ENCODE measurements at regions not wholly inside any gene's neighbourhood (a gene's known extent, or its start where the extent isn't known, plus 50 kb on each side); places are given as distances from the start of the nearest gene placed in this dataset.

DNA sequence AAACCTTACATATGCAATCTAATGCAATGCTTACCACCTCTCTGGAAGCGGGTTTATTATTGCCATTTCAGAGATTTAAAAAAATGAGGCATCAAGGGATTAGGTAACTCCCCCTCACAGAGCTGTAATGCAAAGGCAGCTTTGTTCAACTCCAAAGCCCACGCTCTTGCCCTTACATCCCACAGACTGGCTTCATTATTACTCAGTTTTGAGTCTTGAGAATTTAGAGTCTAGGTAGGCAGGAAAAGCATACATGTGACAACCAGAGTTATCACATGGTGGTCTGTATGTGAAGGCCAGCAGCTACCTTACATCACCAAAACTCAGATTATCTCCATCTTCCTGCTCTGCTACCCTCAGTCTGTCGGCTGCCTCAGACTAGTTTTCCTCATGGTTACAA is 326.9 kb downstream of the UACA start:
- Histone ChIP-seq H3K9me3 (ENCODE audit: control insufficient read depth in 1 of 2, insufficient read depth in 1 of 2, low read depth in 1 of 2, low read length in 2 of 2) (no peaks in the 10 kb centered on the region), H3K36me3 (ENCODE audit: control insufficient read depth in 1 of 2, insufficient read depth in 2 of 2, low read length in 2 of 2) (no peaks in the 10 kb centered on the region), H3K4me1 (ENCODE audit: control insufficient read depth in 1 of 2, insufficient read depth in 2 of 2, low read length in 2 of 2) (no peaks in the 10 kb centered on the region), H3K4me2 (ENCODE audit: low read length) (no peak overlapping the region), H2AFZ (ENCODE audit: low read depth, low read length, poor library complexity, severe bottlenecking) (no peak overlapping the region), H3K27ac (ENCODE audit: low read depth, low read length) (no peak overlapping the region), H4K20me1 (ENCODE audit: insufficient read depth) (no peaks in the 10 kb centered on the region), H3K79me2 (ENCODE audit: insufficient read depth, low read length) (no peaks in the 10 kb centered on the region), H3K9me2 (ENCODE audit: insufficient read depth) (no peaks in the 10 kb centered on the region), H3K9ac (ENCODE audit: low read length) (no peak overlapping the region), H3K4me3 (replicated peaks in 1 of 2; ENCODE audit: low read depth in 1 of 2, low read length in 2 of 2) (no peak overlapping the region), H3K27me3 (ENCODE audit: insufficient read depth, low read length) (no peaks in the 10 kb centered on the region)
- BruUV-seq (replicated peaks): no TSS peak
- ATAC-seq (no peak), DNase-seq (ENCODE audit: low read depth, low spot score) (no peak)
- intact Hi-C loops (cut with micrococcal nuclease): no loop called here
- TF ChIP-seq JUND (IDR thresholded peaks at IDR 0.05) (no peak), CBX3 (IDR thresholded peaks at IDR 0.05; ENCODE audit: low read depth) (no peak), SP1 (IDR thresholded peaks at IDR 0.05; ENCODE audit: low read depth) (no peak), EZH2phosphoT487 (IDR thresholded peaks at IDR 0.05; ENCODE audit: borderline replicate concordance) (no peak), POLR2AphosphoS5 (IDR thresholded peaks at IDR 0.05; ENCODE audit: low read depth, low read length) (no peak), FOSL1 (IDR thresholded peaks at IDR 0.05; ENCODE audit: low read depth) (no peak), TCF7L2 (IDR thresholded peaks at IDR 0.05; ENCODE audit: borderline replicate concordance, extremely low read depth, insufficient read depth, insufficient read length) (no peak), EGR1 (IDR thresholded peaks at IDR 0.05; ENCODE audit: low read depth) (no peak), RAD21 (IDR thresholded peaks at IDR 0.05; ENCODE audit: low read depth) (no peak), ELF1 (IDR thresholded peaks at IDR 0.05; ENCODE audit: borderline replicate concordance, low read depth) (no peak), YY1 (IDR thresholded peaks at IDR 0.05; ENCODE audit: extremely low read depth, insufficient replicate concordance, low read depth, low read length) (no peak), POLR2A (IDR thresholded peaks at IDR 0.05; ENCODE audit: borderline replicate concordance, extremely low read depth, insufficient read depth, insufficient read length) (no peak), CEBPB (IDR thresholded peaks at IDR 0.05; ENCODE audit: low read depth) (no peak), SRF (IDR thresholded peaks at IDR 0.05; ENCODE audit: low read depth) (no peak), SIN3A (IDR thresholded peaks at IDR 0.05; ENCODE audit: low read depth) (no peak)
- TF ChIP-seq, protein P1, sequence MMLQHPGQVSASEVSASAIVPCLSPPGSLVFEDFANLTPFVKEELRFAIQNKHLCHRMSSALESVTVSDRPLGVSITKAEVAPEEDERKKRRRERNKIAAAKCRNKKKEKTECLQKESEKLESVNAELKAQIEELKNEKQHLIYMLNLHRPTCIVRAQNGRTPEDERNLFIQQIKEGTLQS (IDR thresholded peaks at IDR 0.05): no peak
- TF ChIP-seq, protein P2, sequence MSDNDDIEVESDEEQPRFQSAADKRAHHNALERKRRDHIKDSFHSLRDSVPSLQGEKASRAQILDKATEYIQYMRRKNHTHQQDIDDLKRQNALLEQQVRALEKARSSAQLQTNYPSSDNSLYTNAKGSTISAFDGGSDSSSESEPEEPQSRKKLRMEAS (IDR thresholded peaks at IDR 0.05): no peak
- TF ChIP-seq, protein P3, sequence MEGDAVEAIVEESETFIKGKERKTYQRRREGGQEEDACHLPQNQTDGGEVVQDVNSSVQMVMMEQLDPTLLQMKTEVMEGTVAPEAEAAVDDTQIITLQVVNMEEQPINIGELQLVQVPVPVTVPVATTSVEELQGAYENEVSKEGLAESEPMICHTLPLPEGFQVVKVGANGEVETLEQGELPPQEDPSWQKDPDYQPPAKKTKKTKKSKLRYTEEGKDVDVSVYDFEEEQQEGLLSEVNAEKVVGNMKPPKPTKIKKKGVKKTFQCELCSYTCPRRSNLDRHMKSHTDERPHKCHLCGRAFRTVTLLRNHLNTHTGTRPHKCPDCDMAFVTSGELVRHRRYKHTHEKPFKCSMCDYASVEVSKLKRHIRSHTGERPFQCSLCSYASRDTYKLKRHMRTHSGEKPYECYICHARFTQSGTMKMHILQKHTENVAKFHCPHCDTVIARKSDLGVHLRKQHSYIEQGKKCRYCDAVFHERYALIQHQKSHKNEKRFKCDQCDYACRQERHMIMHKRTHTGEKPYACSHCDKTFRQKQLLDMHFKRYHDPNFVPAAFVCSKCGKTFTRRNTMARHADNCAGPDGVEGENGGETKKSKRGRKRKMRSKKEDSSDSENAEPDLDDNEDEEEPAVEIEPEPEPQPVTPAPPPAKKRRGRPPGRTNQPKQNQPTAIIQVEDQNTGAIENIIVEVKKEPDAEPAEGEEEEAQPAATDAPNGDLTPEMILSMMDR (IDR thresholded peaks at IDR 0.05 in 2 of 3, conservative IDR thresholded peaks at IDR 0.05 in 1 of 3; ENCODE audit: borderline replicate concordance in 1 of 3, insufficient read depth in 1 of 3, low read depth in 2 of 3, low read length in 2 of 3): no peak
- TF ChIP-seq, protein P4, sequence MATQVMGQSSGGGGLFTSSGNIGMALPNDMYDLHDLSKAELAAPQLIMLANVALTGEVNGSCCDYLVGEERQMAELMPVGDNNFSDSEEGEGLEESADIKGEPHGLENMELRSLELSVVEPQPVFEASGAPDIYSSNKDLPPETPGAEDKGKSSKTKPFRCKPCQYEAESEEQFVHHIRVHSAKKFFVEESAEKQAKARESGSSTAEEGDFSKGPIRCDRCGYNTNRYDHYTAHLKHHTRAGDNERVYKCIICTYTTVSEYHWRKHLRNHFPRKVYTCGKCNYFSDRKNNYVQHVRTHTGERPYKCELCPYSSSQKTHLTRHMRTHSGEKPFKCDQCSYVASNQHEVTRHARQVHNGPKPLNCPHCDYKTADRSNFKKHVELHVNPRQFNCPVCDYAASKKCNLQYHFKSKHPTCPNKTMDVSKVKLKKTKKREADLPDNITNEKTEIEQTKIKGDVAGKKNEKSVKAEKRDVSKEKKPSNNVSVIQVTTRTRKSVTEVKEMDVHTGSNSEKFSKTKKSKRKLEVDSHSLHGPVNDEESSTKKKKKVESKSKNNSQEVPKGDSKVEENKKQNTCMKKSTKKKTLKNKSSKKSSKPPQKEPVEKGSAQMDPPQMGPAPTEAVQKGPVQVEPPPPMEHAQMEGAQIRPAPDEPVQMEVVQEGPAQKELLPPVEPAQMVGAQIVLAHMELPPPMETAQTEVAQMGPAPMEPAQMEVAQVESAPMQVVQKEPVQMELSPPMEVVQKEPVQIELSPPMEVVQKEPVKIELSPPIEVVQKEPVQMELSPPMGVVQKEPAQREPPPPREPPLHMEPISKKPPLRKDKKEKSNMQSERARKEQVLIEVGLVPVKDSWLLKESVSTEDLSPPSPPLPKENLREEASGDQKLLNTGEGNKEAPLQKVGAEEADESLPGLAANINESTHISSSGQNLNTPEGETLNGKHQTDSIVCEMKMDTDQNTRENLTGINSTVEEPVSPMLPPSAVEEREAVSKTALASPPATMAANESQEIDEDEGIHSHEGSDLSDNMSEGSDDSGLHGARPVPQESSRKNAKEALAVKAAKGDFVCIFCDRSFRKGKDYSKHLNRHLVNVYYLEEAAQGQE (IDR thresholded peaks at IDR 0.05; ENCODE audit: low read depth): no peak
- ChIA-PET POLR2A (no interaction called here), CTCF (no interaction called here), RAD21 (ENCODE audit: low non-redundant PET in 1 of 2, low total read pairs in 2 of 2, uncharacterized antibody in 2 of 2, unreplicated experiment in 2 of 2) (no interaction called here)
